NCI-H1694 treated with DMSO at 0.1 percent for 48 hours (cell line): ENCODE measurements at regions not wholly inside any gene's neighbourhood (a gene's known extent, or its start where the extent isn't known, plus 50 kb on each side); places are given as distances from the start of the nearest gene placed in this dataset.
"Not testable (repeated sequence)": the region's sequence is repeated elsewhere in the genome, so short reads cannot be mapped to it uniquely, and the experiment has no call there.

Experiments used
- DNase-seq: peaks from one replicate; lab custom pipeline; 2025; lab: John Stamatoyannopoulos, UW

DNA sequence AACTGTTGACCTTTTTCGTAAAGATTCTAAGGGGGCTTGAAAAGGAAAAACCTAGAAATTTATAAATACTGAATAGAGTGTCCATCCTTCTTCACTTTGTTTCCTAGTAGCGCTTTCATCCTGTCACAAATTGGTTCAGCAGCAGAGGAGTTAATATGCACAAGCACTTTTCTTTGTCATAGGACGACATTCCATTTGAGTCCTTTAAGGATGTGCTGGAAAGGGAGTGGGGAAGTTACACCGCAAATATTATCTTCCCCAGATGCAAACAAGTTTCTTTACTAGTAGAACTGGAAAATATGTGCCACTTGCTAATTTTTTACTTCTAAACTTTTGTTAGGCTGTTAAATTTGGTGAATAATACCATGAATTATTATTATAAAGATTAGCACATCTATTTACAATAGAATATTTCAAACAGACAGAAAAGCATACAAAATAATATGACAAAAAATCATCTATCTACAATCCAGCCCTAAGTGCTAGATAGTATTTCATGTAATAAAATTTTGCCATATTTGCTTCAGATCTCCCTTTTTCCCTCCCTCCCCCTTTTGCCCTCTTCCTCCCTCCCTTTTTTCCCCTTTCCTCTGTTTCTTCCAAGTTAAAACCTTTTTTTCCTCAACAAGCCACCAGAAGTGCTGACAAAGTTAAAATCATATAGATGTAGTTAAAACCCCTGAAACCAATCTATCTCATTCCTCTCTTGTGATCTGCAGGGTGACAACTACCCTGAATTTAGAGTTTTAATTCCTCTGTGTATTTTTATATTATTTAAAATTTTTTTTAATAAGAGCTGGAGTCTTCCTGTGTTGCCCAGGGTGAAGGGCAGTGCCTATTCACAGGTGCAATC, 50.5 kb upstream of the MAP4K3 start:
- no peak for DNase-seq

DNA sequence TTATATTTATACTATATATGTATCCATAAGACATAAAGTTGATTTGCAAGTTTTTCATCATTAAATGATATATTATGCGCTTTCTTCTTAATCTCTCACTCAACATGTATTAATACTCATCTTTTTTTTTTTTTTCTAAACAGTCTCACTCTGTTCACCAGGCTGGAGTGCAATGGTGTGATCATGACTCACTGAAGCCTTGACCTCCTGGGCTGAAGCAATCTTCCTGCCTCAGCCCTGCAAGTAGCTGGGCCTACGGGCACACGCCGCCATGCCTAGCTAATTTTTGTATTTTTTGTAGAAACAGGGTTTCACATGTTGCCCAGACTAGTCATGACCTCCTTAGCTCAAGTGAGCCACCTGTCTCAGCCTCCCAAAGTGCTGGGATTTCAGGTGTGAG, 51.4 kb upstream of the MAP4K3 start:
- no peak for DNase-seq

DNA sequence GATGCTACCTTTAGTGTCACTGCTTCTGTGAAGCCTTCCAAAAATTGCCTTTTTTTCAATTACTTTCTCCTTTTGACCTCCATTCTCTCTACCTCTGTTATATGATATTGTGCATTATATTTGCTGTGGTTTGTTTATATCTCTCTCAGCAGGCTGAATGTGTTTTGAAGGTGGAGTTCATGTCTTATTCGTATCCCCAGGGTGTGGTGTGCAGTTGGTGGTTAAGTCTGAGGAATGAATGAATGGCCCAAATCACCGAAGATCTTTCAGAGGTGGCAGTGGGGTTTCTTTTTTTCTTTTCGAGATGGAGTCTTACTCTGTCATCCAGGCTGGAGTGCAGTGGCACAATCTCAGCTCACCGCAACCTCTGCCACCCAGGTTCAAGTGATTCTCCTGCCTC, 53.5 kb upstream of the MAP4K3 start:
- DNase-seq, result no peak

DNA sequence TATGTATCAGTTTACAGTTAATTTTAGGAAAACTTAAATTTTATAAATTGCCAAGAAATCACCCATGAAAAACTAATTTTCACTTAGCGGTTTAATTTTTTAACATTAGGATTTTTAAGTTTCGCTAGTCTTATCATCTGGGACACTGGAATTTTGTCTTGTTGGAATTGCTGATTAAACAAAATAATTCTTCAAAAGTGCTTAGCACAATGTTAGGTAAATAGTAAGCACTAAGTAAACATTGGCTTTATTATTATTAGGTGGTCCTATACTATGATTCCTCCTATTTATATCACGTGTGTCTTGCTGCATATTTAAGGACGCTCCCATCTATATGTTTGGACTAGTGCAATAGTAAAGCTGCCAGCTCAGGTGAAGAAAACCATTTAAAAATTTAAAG, 54.6 kb upstream of the MAP4K3 start:
- no peak for DNase-seq

DNA sequence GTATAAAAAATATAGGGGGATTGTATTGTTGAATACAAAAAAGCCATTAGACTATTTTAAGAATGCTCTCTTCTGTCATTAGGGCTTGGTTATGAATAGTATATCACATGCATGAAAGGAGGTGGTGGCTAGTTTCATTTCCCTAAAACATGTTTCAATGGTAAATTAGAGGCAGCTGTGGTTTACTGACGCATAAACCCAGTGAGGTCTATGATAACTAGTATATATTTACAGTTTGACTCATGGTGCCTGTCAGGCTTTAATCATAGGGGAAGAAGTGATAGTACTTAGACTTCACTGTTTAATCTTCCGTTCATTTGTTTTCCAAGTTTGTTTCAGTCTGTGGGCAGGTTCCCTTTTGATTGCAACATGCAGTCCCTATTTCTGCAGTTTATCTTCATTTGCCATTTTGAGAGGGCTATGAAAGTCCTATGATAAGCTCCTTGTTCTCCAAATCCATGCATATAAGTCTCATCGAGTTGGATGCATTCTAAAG, 55.1 kb upstream of the MAP4K3 start:
- no peak for DNase-seq

DNA sequence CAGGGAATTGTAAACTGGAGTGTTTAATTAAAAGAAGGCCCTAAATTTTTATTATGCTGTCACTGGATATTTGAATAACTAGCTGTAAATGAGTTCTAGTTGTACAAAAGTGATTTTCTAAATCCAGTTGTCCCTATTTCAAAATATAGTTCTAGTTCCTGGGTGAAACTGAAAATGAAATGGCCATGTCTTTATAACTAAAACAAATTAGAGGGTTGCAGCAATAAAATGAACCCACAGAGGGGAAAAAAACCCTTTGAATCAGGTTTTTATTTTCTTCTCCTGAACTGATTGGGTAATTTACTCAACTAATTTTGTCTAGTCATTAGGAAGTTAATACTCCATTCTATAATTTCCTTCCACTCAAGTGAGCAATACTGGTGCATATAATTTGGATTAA, 55.6 kb upstream of the MAP4K3 start:
- no peak for DNase-seq

DNA sequence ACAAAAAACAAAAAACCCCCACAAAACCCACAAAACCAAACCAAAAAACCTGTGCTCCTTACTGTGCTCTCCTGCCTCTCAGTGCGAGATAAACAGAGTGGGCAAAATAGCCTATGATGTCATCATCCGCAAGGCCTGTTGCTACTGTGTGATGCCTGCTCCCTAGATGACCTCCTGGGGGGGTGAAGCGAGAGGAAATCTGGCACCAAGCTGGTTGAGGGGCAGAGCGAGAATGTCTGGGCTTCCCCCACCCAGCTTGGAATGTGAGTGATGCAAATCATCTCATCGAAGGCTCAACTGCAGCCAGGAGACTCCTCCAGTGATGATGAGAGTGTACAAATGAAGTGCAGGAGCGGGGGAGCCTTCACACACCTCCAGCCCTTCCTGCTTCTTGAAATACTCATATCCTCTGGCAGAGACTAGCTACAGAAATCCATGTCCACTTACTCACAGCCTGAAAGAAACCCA, 57.7 kb upstream of the MAP4K3 start:
- no peak for DNase-seq

DNA sequence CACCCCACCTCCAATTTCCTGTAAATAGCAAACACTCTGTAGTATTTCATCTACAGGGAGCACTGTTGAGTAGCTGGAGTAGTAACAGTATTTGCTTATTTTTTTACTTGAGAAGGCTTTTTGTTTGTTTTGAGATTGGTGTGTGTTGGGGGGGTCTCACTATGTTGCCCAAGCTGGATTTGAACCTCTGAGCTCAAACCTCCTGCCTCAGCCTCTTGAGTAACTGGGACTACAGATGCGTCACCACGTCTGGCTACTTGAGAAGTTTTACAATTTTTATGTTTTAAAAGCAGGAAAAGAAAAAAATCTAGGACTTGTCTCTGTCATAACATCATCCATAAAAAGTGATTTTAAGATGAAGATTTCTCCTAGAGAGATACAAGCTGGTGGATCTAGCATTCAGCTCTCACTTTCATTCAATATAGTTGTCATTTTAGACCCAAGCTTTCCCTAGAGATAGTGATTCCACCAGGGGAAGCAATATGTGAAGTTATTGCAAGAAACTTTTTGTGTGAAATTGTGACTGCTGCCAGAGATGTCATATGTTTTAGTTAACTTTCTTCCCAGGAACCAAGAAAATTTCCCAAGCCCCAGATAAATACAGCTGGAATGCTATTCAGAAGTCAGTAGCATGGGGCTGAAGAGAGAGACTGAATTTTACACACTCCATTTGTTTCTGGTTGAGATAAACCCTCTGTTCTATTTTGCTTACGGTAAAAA, 60.2 kb upstream of the MAP4K3 start:
- DNase-seq, result no peak

DNA sequence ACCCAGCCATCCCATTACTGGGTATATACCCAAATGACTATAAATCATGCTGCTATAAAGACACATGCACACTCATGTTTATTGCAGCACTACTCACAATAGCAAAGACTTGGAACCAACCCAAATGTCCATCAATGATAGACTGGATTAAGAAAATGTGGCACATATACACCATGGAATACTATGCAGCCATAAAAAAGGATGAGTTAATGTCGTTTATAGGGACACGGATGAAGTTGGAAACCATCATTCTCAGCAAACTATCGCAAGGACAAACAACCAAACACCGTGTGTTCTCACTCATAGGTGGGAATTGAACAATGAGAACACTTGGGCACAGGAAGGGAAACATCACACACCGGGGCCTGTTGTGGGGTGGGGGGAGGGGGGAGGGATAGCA, 61.1 kb upstream of the MAP4K3 start:
- DNase-seq, result not testable (repeated sequence)

DNA sequence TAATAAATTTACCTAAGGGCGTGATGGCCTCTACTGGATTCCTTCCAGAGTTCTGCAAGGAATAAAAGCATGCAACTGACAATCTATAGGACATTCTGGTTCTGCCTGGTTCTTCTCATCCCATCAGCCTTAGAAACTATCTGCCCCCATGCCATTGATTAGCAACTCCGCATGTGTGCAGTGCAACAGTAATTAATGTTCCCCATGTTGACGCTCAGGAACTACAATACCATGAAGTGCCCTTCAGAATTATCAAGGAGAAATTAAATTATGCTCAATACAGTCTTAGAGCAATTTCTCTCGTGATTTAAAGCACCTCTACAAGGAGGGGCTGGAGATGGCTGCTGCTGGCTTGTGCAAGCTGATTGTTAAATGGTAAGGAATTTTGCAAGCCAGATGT, 61.7 kb upstream of the MAP4K3 start:
- no peak for DNase-seq

DNA sequence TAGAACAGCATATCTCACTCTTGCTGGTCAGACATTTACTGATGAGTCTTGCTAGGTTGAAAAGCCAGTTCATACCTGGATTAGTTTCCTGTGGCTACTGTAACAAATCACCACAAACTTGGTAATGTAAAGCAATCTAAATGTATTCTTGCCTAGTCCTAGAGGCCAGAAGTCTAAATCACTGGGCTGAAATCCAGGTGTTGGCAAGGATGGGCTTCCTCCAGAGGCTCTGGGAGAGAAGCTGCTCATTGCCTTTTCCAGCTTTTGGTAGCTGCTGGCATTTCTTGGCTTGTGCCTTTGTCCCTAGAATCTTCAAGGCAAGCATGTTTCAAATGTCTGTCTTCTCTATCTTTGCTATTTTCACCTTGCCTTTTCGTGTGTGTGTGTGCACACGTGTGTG, 62.3 kb upstream of the MAP4K3 start:
- no peak for DNase-seq

DNA sequence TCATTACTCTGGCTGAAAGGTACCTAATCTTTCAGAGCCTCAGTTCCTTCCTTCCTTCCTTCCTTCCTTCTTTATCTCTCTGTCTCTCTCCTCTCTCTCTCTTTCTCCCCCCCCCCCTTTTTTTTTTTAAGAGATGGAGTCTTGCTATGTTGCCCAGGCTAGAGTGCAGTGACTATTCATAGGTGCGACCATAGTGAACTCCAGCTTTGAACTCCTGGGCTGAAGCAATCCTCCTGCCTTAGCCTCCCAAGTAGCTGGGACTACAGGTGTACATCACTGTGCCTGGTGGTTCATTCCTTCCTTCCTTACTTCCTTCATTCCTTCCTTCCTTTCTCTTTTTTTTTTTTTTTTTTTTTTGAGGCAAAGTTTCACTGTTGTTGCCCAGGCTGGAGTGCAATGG, 64.3 kb upstream of the MAP4K3 start:
- DNase-seq, result no peak

DNA sequence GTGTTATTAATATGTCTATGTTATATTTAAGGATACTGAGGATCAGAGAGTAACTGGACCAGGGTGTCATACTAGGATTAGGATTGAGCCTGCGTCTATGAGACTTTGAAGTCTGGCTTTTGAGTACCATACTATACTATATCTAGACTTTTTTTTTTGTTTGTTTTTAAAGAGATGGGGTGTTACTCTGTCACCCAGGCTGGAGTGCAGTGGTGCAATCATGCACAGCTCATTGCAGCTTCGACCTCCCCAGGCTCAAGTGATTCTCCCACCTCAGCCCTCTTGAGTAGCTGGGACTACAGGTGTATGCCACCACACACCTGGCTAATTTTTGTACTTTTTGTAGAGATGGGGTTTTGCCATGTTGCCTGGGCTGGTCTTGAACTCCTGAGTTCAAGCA, 66.2 kb upstream of the MAP4K3 start:
- DNase-seq, result no peak

DNA sequence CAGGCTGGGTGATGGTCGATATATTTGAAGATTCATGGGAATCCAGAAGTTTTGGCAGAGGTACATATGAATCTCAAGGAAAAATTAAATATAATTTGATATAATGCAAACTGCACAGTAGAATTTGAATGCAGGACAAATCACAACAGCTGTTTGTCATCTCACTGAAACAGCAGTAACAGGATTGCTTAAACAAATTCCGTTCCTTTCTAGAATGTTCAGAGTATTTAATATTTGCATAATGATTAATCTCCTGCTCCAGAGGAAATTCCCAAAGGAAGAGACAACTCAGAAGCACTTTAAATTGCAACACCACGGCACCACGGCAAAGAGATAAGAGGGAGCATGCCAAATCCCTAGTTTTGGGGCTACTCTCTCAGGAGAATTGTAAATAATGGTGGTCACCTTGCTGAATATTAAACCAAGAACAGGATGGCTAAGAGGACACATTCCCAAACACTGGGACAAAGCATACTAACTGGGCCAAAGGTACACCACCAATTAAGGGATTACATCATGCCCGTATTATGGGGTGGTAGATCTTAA, 67.8 kb upstream of the MAP4K3 start:
- DNase-seq, result no peak

DNA sequence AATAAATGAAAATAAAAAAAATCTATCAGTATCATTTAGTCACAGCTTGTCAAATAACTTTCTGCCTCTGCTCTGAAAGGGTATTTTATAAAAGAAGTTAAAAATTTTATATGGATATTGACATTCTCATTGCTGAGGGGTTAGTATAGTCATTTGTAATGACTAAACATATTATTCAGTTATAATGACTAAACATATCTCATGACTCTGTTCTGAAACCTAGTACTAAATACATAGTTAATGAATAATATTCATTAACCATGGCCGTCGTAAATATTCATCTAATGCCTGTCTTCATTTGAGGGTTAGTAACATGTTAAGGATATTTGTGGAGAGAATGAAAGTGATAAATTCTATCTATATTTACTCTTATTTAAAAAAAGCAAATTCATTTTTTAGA, 69.1 kb upstream of the MAP4K3 start:
- no peak for DNase-seq

DNA sequence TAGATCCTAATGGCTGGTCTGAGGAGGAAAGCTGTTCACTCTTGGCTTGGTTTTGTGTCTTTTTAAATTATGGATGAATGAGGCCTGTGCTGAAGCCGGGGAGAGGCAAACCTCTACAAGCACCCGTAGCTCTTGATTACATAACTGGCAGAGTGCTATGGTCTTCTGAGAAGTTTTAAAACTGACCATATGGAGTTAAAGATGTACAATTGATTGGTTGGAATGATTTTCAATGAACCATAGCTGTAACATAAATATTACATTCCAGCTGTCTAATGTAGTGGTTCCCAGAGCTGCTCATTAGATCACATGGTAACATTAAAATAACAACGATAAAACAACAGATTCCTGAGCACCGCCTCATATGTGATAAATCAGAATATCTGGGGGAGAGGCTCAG, 71.1 kb upstream of the MAP4K3 start:
- no peak for DNase-seq

DNA sequence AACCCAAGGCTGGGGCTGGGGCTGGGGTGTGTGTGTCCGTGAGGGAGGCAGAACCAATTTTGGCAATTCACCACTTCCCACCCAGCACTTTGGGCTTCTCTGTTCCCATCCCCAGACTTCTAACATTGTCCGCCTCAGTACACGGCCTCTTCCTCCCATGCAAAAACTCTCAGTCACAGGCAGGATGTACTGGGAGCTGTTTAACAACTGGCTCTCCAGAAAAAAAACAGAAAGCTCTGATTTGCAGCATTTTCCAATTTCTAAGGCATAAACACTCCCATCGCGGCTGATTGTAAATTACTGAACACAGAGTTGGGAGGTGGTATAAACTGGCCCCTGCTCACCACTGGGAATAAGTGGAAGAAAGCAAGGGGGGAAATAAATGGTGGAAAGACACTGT, 73.1 kb upstream of the MAP4K3 start:
- no peak for DNase-seq

DNA sequence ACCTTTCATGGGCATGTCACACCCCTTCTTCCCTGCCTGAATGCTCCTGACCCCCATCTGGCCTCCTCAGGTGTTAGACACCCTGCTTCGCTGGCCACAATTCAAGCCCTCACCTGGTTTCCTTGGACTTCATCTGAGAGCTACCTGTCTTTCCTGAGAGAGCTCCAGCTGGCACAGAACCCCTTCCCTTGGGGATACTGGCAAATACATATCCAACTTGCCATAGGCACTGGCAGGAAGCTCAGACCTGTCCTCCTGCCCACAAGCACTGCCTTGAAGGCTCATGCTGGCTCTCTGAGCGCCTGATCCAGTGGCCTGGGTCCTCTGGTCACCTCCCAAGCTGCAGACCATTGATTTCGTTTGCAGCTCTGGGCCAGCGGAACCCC, 74.1 kb upstream of the MAP4K3 start:
- no peak for DNase-seq

DNA sequence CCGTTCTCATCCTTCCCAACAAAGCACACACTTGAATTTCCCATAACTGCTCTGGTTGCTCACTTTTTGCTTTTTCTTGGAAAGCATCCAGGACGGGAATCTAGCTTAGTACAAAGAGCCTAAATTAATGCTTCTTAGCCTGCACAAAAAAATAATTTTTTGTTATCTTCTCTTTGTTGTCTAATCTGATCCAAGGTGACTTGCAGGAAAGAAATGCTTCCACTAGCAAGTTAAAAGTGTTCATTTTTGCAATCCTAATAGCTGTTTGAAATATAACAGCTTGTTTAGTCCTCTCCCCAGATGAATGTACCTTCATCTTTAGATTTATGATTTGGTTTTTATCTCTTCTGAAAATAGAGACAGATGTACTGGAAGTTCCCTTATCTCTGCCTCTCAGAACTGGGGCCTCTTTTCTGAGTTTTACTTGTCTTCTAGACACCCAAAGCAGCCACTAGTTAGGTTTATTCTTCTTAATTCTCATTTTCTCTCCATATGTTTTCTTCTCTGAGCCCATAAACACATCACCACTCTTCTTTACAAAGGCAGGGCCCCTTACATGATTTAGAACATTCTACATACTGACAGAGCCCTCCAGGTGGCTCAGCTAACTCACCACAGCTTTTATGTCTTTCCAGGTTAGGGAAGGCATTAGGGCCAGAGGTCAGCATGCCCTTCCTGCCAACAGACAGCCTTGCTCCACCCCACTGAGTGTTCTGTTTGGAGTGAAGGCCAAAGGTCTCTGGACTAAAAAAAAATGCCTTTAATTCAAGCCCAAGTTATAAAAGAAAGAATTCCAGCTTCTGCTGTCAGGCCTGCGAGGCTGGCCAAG, 74.7 kb upstream of the MAP4K3 start:
- DNase-seq, result no peak

DNA sequence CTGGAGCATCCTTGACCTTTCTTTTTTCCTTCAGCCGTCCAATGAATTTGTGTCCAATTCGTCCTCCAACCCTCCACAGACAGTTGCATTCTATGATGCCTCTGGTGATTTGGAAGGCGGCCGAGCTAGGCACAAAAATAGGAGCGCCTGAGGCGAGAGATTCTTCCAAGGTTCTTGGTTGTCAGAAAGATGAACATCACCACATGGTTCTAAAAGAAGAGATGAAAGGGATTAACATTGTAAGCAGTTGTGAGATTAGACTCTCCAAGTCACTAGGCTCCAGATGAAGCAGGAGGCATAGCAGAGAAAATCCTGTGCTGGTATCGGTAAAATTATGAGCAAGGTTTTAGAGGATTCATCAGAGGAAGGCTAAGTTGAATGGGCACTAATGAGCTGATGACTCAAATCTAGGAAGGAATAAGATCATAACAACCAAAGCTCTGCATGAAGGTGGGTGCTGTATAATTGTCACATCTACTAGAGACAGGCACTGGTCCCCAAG, 75.4 kb upstream of the MAP4K3 start:
- no peak for DNase-seq

DNA sequence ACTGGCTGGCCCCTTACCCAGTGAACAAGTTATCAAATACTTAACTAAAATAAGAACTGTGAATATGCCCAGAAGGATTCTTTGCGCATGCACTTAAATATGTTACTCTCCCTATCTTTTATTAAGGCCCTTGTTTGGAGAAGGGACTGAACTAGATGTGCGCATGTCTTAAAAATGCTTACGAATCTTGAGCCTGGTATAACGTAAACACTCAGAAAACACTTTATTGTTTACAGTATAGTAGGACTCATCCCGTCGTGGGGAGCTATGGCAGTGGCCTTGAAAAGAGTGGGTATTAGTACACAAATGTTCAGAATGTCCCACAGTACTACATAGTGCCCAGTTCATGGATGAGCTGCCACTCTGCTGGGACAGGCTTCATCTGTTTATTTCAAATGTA, 75.9 kb upstream of the MAP4K3 start:
- DNase-seq, result no peak

DNA sequence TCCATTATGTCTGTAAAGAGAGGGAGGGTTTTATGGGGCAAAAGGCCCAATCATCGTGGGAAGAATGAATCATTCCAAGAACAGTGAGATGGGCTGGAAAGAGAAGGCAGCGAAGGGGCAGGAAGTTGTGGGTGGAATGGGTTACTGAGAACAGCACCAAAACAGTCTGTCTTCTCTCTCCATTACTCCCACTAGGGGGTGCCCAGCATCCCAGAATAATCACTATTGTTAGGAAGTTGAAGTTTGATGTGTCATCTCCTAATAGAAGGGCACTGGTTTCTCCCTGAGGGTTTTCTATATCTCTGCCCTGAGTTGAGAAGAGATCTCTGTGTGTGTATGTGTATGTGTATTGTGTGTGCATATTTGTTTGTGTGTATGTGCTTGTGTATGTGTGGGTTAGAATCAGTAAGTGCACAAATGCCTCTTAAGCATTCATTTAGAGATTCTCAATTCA, 76.6 kb upstream of the MAP4K3 start:
- DNase-seq, result peak; percentile 64
